ENCODE measurements at regions not wholly inside any gene's neighbourhood (a gene's known extent, or its start where the extent isn't known, plus 50 kb on each side); places are given as distances from the start of the nearest gene placed in this dataset.
"Not testable (repeated sequence)": the region's sequence is repeated elsewhere in the genome, so short reads cannot be mapped to it uniquely, and the experiment has no call there.

DNA sequence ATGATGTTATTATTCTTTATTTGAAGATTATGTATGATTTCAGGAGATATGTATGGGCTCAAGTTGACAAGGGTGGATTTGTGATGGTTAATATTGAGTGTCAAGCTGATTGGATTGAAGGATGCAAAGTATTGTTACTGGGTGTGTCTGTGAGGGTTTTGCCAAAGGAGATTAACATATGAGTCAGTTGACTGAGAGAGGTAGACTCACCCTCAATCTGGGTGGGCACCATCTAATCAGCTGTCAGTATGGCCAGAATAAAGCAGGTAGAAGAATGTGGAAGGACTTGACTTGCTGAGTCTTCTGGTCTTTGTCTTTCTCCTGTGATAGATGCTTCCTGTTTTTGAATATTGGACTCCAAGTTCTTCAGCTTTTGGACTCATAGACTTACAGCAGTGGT lies 973.7 kb downstream of the MCTP2 start:
- DNase-seq = no peak

DNA sequence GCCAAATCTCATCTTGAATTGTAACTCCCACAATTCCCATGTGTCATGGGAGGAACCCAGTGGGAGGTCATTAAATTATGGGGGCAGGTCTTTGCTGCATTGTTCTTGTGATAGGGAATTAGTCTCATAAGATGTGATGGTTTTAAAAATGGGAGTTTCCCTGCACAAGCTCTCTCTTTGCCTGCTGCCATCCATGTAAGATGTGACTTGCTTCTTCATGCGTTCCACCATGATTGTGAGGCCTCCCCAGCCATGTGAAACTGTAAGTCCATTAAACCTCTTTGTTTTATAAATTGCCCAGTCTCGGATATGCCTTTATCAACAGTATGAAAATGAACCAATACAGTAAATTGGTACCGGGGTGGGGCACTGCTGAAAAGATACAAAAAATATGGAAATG lies 974.5 kb downstream of the MCTP2 start:
- not testable (repeated sequence) for DNase-seq

DNA sequence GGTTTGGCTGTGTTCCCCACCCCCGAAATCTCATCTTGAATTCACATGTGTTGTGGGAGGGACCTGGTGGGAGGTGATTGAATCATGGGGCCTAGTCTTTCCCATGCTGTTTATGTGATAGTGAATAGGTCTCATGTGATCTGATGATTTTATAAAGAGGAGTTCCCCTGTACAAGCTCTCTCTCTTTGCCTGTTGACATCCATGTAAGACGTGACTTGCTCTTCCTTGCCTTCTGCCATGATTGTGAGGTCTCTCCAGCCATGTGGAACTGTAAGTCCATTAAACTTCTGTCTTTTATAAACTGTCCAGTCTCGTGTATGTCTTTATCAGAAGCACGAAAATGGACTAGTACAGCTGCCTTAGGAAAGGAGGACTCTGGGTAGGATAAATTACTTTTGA lies 976.7 kb downstream of the MCTP2 start:
- DNase-seq = no peak

DNA sequence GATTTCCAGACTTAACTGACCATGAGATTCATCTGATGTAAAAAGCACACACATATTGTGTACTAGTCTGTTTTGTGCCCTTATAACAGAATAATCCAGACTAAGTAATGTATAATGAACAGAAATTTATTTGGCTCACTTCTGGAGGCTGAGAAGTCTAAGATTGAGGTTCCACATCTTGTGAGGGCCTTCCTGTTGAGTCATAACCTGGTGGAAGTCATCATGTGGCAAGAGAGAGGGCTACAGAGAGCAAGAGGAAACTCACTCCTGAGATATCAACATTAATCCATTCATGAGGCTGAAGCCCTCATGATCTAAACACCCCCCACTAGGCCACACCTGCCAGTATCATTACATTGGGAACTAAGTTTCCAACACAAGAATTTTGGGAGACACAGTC lies 977.6 kb downstream of the MCTP2 start:
- DNase-seq = no peak

DNA sequence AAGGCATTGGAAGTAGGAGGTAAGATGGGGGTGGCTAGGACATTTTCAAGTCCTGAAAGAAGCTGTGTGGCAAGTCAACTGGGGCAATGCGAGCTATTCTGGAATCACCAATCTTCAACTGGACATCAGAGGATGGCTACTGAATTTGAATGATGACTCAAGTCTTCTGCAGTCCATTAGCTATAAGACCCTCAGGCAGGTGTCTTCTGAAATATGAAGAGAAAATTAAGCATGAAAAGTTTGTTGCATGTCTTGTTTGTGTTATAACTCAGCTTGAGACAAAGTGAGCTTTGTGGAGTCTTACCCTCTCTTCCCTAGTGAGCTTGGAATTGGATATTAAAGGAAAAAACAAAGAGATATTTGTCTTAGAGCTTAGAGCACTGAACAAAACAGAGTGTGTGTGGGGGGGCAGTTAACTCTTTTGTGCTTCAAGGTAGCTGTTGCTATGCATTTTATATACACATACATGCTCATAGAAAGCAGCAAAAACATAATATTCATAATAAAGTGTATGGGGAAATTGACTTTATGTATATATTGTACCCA lies 979.1 kb downstream of the MCTP2 start:
- no peak for DNase-seq

DNA sequence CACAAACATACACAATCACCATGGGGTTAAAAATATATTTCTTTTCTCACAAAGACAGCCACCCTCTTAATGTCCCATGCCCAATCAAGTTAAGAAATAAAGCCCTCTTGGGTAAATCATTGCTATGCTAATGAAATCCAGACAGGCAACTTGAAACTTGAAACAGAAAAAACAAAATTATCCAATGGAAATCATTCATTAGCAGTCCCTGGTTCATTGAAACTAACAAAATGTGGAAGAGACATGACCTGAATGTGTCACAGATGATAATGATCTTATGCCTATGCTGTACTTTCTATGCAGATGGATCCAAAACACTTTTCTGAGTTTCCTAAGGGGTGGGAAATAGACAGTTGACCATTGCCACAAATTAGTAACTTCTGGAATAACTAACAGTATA lies 983.7 kb downstream of the MCTP2 start:
- no peak for DNase-seq

DNA sequence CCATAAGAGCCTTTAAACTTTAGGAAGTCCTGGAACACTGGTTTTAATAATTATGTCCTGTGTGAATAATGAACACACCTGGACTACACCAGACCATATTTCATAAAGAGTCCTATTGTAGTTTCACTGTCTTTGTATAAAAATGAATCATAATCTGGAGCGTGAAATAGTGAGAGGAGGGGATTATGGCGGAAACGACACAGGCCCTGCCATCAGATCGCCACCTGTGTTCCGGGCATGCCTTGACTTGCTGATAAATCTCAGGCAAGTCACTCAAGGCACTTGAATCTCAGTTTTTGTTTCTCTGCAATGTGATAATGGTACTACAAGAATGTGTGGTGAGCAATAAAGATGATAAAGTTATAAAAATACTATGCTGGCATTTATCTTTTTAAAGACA lies 995.5 kb downstream of the MCTP2 start:
- no peak for DNase-seq

DNA sequence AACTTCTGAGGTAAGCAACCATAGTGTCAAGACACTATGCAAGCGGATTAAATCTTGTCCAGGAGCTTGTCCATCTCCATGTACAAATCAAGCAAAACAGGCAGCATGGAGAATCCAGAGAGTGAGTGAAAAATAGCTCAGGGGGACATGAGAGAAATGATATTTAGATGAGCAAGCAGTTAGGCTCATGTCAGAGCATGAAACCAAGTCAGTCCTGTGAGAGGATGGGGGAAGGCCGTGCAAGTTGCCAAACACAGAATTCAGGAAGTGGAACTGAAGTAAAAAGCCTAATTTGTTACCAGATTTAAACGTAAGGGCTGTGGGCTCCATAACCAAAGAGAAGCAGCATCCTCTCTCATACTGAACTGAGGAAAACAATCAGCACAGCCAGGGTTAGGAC lies 995.9 kb downstream of the MCTP2 start:
- DNase-seq = no peak

DNA sequence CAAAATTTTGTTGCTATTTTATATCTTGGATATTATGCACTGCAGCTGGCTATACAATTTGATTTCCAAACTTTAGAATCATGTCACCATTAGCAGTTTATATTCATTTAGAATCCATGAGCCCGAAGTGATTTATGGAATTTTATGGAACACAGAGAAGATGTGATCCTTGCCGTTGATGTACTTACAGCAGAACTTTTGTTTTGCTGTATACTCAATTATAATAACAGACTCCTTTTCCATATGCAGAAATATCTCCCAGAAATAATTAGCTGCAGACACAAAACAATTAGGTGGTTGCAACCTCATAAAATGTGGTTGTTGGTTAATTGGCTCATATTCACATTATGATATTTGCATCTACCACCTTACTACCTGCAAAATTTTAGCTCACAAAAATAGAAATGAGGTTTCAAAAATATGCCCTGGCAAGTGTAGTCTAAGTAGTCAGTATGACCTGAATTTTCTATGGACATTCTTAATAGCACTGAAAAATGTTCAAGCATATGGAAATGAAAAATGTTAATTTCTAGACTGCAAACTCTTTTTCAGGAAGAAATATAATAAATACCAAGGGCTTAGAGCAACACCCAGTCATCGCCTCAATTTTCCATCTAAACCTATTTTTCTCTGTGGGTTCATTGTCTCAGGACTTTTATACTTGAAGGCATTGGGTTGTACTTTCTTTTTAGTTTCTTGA lies 997.6 kb downstream of the MCTP2 start:
- DNase-seq = no peak

DNA sequence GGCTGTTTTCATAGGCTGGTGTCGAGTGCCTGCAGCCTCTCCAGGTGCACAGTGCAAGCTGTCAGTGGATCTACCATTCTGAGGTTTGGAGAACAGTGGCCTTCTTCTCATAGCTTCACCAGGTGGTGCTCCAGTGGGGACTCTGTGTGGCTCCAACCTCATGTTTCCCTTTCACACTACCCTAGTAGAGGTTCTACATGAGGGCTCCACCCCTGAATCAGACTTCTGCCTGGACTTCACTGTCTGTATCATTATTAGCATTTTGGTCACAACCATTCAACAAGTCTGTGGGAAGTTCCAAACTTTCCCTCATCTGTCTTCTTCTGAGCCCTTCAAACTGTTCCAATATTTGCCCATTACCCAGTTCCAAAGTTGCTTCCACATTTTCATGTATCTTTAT lies 1003.7 kb downstream of the MCTP2 start:
- DNase-seq = no peak

DNA sequence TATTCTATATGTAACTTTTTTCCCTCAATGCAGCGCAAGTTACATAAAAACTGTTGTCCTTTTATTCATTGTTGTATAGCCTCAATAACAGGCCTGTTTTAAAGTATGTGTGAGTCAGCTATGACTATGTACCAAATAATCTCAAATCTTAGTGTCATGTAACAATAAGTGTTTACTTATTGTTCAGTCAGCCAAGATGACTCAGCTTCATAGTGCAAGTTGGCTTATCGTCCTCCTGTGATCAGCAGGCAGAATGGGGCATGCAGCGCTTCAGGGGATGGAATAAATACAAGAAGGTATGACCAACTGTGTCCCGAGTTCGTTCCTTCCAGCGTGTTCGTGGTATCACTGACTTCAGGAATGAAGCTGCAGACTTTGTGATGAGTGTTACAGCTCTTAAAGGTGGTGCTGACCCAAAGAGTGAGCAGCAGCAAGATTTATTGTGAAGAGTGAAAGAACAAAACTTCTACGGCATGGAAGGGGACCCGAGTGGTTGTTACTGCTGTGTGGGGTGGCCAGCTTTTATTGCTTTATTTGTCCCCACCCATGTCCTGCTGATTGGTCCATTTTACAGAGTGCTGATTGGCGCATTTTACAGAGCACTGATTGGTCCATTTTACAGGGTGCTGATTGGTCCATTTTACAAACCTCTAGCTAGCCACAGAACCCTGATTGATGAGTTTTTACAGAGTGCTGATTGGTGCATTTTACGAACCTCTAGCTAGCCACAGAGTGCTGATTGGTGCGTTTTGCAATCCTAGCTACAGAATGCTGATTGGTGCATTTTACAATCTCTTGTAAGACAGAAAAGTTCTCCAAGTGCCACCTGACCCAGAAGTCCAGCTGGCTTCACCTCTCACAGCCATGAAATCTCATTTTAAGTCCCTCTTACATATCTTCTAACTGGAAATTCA lies 1016.0 kb downstream of the MCTP2 start:
- DNase-seq = peak; percentile 85

DNA sequence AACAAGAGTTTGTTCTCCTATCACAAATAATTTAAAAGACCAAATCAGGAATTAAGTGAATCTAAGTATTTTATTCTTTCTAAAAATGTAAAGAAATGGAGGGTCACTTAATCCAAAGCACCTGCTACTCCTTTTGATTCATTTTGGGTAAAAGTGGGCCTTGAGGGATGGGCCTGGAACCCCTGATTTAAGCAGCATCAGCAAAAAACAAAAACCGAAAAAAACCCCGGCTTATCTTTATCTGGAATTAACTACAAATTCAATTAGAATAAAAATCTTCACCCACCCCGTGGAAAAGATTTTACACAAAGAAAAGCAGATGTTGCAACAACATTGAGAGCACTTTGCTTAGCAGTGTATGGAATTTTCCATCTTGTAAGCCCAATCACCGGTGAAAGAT lies 1018.2 kb downstream of the MCTP2 start:
- no peak for DNase-seq

DNA sequence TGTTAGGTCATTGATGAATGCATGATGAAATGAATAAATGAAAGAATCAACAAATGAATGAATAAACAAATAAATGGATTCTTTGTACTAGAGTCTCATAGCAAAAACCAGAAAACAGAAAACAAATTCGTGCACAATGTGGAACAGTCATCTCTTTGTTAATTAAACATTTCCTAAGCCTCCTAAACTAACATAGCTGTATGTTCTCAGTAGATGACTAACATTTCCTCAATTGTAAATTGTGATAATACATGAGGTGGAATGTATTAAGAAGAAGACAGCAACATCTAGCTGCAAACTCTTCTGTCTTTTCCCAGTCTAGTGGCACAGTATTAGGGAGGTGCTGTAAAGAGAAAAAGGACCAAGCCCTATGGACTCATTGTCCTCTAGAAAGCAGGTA lies 1021.0 kb downstream of the MCTP2 start:
- no peak for DNase-seq

DNA sequence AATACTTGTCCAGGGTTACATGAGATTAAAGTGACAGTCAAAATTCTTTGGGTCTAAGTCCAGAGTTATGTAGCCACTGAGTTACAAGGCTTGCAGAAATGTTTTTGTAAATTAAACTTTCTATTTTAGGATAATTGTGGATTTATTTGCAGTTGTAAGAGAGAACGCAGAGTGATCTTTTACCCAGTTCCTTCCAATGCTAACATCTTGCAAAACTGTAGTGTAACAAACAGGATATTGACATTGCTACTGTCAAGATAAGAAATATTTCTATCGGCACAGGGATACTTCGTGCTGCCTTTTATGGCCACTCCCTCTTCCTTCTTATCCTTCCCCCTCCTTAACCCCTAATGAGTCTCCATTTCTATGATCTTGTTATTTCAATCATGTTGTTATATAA lies 1022.9 kb downstream of the MCTP2 start:
- DNase-seq = no peak

DNA sequence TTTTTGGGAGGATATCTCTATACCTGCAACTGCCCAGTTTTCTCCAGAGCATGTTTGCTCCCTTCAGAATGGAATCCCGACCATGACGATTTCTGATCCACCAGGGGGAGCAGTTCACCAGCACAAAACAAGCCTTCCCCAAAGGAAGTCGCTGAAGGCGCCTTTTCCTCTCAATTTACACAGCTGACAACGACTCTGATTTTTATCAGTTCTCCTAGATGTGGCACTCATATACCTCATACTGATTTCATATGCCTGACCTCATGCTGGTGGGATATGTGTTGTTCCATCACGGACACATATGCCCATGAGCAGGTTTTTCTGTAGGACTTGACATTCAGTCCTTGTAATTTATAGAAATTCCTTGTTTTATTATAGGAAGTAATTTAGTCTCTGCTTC lies 1028.2 kb downstream of the MCTP2 start:
- peak; percentile 76 for DNase-seq

DNA sequence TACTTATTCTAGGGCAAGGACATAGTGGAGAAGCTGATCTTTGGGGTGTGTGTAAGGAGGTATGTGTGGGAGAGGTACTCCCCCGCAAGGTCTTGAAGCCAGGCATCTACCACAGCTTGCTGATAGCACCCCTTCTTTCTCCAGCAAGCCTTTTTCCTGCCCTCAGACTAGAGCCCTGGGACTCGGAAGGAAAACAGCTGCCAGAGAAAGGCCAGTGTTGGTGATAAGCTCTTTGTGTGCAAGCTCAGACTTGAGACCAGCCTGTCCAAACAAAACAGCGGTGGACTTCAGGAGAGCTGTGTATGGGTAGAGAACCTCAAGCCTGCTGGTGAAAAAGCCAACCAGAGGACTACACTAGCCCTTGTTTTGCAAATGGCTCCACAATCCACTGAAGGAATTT lies 1028.6 kb downstream of the MCTP2 start:
- DNase-seq = no peak

DNA sequence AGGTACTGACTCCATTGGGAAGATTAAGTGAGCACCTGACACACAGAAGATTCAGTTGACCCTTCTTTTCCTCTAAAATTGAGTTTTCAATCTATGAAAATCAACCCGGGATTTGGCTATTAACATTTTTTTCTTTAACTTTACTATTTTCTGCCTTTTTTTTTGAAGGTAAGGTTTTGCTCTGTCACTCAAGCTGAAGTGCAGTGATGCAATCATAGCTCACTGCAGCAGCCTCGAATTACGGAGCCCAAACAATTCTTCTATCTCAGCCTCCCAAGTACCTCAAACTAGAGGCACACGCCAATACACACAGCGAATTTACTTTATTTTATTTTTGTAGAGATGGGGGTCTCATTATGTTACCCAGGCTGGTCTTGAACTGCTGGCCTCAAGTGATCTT lies 1029.5 kb downstream of the MCTP2 start:
- no peak for DNase-seq

DNA sequence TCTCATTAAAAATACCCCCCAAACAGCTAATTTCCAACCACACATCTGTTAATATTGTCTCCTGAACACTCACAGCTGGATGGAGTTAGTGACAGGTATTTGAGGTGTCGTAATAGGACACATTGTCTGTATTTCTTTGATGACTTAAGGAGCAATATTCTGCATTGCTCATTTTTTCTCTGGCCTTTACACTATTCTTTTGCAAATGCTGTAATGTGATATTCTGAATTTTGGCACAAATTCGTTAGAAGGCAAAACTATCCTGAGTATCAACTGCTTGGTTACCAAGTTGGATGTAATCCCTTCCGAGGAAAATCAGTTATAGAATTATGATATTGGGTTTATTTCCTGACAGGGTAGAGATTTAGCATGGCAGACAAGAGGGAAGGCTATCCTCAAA lies 1030.2 kb downstream of the MCTP2 start:
- DNase-seq = no peak

DNA sequence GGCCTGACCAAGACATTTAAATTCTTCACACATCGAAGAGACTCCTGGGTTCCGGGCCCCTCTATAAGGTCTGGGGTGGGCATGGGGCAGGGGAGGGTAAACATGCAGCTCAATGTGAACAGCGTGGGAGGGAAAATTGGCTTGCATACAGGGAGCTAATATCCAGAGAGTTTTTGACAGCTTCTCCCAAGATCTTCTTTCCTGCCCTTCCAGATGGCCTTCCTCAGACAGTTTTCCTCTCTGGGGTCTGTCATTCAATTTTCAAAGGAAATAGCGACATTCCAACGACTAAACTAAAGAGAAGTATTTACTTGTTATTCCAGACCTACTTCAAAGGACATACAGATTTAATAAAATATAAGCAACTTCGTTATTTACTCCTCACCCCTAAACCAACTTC lies 1030.6 kb downstream of the MCTP2 start:
- DNase-seq = no peak

DNA sequence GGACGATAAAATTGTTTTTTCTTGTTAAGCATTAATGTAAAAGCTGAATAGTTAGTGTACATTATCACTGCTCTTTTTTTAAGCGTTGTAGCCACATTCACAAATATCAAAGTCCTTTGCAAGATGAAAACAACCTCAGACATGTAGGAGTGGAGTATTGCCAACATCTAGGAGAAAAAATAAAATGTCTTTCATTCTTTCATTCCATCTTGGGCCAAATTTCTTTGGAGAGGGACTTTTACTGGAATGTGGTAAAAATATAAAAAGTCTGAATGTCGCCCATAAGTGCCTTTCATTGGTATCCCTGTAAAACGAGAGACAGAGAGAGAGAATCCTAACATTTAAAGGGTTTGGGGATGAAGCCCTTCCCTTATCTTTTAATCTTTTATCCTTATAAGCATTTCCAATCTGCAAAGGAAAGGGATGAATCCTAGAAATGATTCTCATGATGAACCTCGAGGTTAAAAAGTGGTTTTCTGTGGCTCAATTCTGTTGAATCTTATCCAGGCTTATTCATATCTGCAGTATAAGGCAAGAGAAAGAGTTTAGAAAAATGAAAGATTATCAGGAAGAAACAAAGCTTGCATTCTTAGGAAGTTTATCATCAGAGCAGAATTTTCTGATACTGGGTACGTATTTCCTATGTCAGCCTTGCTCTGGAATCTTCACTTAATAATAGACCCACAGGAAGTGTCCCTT lies 1031.7 kb downstream of the MCTP2 start:
- peak; percentile 85 for DNase-seq

DNA sequence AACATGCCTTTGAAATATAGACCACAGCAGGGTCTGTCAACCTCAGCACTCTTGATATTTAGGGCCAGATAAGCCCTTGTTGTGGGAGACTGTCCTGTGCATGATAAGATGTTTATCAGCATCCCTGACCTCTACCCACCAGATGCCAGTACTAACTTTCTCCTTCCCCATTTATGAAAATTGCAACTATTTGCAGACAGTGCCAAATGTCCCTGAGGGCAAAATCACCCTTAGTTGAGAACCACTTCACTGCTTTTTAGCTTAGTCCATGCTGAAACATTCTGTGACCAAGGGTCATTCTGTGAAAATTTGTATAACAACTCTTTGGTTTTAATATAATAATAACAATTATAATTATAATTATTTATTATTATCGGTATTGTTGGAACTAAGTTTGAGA lies 1032.4 kb downstream of the MCTP2 start:
- DNase-seq = no peak

DNA sequence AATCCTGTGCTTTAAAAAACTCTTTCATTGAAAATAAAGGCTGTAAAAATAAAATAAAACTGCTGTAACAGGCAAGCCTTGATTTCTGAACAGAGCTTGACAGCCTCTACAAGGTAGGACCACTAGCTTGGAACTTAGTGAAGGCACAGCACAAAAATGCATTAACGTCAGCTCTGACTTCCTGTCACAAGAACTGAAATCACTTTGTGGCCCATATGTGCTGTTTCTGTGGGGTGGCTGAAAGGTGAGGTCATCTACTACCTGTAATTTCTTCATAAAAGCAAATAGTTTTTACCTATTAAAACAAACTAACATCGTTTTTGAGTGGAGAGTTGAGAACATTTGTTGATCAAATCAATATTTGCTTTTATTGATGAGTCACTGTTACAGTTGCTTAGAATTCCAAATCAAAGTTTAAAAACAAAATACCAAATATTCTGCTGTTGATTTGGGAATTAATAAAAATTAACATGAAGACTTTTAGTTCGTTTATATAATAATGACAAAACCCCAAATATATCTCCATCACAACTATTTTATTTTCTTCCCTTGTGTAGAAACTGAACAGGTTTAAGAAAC lies 1034.1 kb downstream of the MCTP2 start:
- no peak for DNase-seq

DNA sequence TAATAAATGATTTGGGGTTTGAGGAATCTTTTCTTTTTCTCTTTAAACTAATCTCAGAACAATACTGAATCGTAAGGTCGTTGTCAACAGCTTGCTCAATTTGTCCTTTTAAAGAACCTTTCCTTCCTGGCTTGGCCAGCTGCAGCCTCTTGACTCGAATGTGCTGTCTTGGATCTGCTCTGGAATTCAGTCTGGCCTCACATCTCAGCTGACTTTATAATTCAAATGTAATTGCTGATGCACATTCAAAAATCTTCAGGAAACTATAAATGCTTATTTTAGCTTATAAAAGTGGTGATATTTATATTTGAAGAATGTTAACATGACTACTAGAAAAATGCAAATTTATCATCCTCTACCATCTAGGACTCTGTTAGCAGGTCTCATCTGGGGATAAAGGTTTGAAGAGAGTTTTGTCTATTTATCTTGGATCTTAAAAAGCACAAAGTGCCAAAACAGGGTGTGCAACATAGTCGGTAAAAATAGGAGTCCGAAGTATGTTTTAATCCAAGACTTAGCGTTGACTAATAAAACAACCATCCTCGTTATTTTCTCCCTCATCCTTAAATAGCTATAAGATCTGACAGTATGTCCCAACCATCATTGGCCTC lies 1035.2 kb downstream of the MCTP2 start:
- DNase-seq = peak; percentile 70
